VCaP (cell line): ENCODE measurements at regions not wholly inside any gene's neighbourhood (a gene's known extent, or its start where the extent isn't known, plus 50 kb on each side); places are given as distances from the start of the nearest gene placed in this dataset.

Experiments
- H3K27ac ChIP-seq: fragments of 450-650 bp; 2 replicates; pipeline ENCODE4 v1.5.1; 2017
- CTCF ChIP-seq: fragments of 450-650 bp; conservative IDR thresholded peaks from 2 replicates; pipeline ENCODE4 v1.5.1; 2017; ENCODE audit warnings: mild to moderate bottlenecking, moderate library complexity

- H3K27ac ChIP-seq = no peak overlapping the region
- no peak for TF ChIP-seq CTCF
Observed at GRCh38 chr6:132868057-132868456, 53.7 kb downstream of the RPS12 start.

DNA sequence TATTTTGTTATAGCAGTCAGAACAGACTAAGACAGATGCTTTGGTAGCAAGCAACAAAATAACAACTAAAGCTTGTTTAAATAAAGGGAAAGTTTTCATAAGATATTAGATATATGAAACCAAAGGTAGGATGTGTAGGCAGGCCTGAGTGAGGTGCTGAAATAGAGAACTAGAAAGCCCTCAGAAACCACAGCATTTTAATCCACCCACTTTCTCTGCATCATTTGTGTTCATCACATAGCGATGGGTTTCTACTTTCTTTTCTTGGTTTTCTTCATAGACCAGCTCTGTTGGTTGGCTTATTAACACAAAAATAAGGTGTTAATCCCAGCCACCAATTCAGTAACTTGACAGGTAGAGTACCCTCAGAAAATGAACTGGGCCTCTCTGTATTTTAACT lies 58.6 kb downstream of the RPS12 start:
- no peak for TF ChIP-seq CTCF
- no peak overlapping the region for H3K27ac ChIP-seq

- TF ChIP-seq CTCF = no peak
- H3K27ac ChIP-seq = no peak overlapping the region
Observed at GRCh38 chr6:132877003-132877402, 62.6 kb downstream of the RPS12 start.

- TF ChIP-seq CTCF = no peak
Observed at GRCh38 chr6:132887204-132887603, 72.8 kb downstream of the RPS12 start.

DNA sequence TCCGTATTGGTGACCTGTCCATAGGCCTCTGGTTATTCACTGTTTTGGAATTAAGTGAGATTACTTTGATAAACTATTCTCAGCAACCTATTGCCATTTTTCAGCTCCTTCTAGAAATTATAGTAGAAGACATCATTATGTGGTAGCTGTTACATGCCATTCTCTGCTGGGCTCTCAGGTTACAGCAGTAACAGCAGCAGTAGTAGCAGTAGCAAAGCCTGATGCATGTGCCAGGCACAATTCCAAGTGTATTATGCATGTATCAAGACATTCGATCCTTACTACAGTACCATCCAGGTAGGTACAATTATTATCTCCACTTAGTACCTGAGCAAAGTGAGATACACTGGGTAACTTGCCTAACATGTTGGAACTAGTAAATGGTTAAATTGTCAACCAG lies 74.3 kb downstream of the RPS12 start:
- TF ChIP-seq CTCF = no peak

More at GRCh38 chr6:132887204-132887603, 72.8 kb downstream of the RPS12 start:
- no peak overlapping the region for H3K27ac ChIP-seq

GRCh38 chr6:132892929-132893771 lies 78.8 kb downstream of the RPS12 start:
- peak overlapping the region; percentile 33 for H3K27ac ChIP-seq
- no peak for TF ChIP-seq CTCF

More for the DNA sequence above, 74.3 kb downstream of the RPS12 start:
- no peak overlapping the region for H3K27ac ChIP-seq

GRCh38 chr6:132893772-132894490 lies 79.6 kb downstream of the RPS12 start:
- H3K27ac ChIP-seq = peak overlapping the region; percentile 33
- no peak for TF ChIP-seq CTCF
